ENCODE measurements at regions not wholly inside any gene's neighbourhood (a gene's known extent, or its start where the extent isn't known, plus 50 kb on each side); places are given as distances from the start of the nearest gene placed in this dataset.

DNA sequence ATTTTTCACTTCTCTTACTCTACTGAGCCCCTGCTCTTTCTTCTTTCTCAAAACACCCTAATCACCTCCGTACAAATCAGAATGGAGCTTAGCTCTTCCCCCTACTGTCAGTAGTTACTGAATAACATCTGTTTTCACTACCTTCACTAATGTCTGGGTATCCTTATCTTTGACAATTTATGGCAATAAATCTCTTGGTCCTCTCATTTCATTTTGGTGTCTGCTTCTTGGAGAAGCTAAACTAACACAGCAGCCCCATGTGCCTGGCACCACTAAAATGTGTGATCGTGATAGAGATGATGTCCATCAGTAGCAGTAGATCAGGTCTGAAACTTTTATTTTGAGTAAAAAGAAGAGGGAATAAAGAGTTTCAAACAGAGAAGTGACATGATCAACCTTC, 496.5 kb downstream of the PID1 start:
- no peak for TF ChIP-seq POLR2A (IDR thresholded peaks at IDR 0.05; ENCODE audit: low read length)
- TF ChIP-seq GATA1 (IDR thresholded peaks at IDR 0.05; ENCODE audit: low read depth, low read length), result no peak
